ENCODE measurements at regions not wholly inside any gene's neighbourhood (a gene's known extent, or its start where the extent isn't known, plus 50 kb on each side); places are given as distances from the start of the nearest gene placed in this dataset.

DNA sequence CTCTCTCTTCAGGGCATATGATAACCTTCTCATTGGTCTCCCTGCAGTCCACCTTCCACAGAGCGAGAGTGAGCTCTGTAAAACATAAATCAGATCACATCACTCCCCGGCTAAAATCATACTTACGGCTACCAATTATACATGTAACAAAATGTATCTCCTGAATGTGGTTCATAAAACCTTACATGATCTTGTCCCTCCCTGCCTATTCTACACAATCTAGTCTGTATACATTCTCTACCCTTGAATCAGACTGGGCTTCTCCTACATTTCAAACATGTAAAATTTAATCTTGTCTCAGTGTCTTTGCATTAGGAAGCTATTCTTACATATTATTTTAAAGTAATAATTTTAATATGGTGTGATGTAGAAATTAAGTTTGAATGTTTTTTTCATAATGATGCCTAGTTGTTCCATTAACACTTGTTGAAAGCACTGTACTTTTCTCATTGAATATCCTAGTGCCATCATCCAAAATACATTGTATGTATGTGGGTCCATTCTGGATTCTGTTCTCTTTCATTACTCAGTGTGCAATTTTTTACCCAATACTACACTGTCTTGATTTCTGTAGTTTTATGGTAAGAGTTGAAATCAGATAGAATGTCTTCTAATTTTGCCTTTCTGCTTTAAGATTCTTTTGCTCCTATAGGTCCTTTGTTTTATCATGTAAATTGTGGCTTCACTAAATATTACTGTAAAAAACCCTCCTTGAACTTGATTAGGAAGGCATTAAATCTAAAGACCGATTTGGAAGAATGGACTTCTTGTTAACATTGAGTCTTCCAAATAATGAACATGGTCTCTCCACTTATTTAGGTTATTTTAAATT lies 403.3 kb upstream of the EPHA7 start:
- H3K36me3 ChIP-seq (ENCODE audit: control insufficient read depth in 4 of 4, insufficient read depth in 3 of 4, low read depth in 1 of 4, low read length in 3 of 4): no peaks in the 10 kb centered on the region
- 90% methylated on average over 4 of the region's 4 CpGs for WGBS
- H3K9me3 ChIP-seq (ENCODE audit: control insufficient read depth in 4 of 4, low read length in 3 of 4): no peaks in the 10 kb centered on the region
- no peak overlapping the region for H3K4me3 ChIP-seq (ENCODE audit: low read depth in 1 of 3, low read length in 3 of 3)
- H3K27ac ChIP-seq (ENCODE audit: low read depth in 1 of 2, low read length in 2 of 2): no peak overlapping the region
- no peak overlapping the region for H3K9ac ChIP-seq (ENCODE audit: low read depth in 1 of 2, low read length in 2 of 2)
- TF ChIP-seq EGR1 (IDR thresholded peaks at IDR 0.05; ENCODE audit: low read depth in 2 of 2) (no peak), RAD21 (IDR thresholded peaks at IDR 0.05) (no peak), FOXA1 (IDR thresholded peaks at IDR 0.05) (no peak), JUND (IDR thresholded peaks at IDR 0.05) (no peak), TAF1 (conservative IDR thresholded peaks at IDR 0.05) (no peak), FOXA2 (IDR thresholded peaks at IDR 0.05) (no peak), REST (IDR thresholded peaks at IDR 0.05) (no peak), YY1 (IDR thresholded peaks at IDR 0.05) (no peak)
- H3K27me3 ChIP-seq (ENCODE audit: control insufficient read depth in 4 of 4, insufficient read depth in 4 of 4, low read length in 3 of 4): no peaks in the 10 kb centered on the region
- H3K4me1 ChIP-seq (ENCODE audit: control insufficient read depth in 4 of 4, insufficient read depth in 4 of 4, low read length in 3 of 4): no peaks in the 10 kb centered on the region
- no peak for DNase-seq (ENCODE audit: low spot score)

- H3K4me1 ChIP-seq (ENCODE audit: control insufficient read depth in 4 of 4, insufficient read depth in 4 of 4, low read length in 3 of 4): no peaks in the 10 kb centered on the region
- no peaks in the 10 kb centered on the region for H3K9me3 ChIP-seq (ENCODE audit: control insufficient read depth in 4 of 4, low read length in 3 of 4)
- DNase-seq (ENCODE audit: low spot score): no peak
- no peaks in the 10 kb centered on the region for H3K36me3 ChIP-seq (ENCODE audit: control insufficient read depth in 4 of 4, insufficient read depth in 3 of 4, low read depth in 1 of 4, low read length in 3 of 4)
- no peaks in the 10 kb centered on the region for H3K27me3 ChIP-seq (ENCODE audit: control insufficient read depth in 4 of 4, insufficient read depth in 4 of 4, low read length in 3 of 4)
- H3K9ac ChIP-seq (ENCODE audit: low read depth in 1 of 2, low read length in 2 of 2): no peak overlapping the region
- TF ChIP-seq GABPA (IDR thresholded peaks at IDR 0.05 in 1 of 2, conservative IDR thresholded peaks at IDR 0.05 in 1 of 2) (no peak), REST (IDR thresholded peaks at IDR 0.05) (no peak), RAD21 (IDR thresholded peaks at IDR 0.05) (no peak), FOXA2 (IDR thresholded peaks at IDR 0.05) (no peak), YY1 (IDR thresholded peaks at IDR 0.05) (no peak), ZBTB33 (IDR thresholded peaks at IDR 0.05) (no peak), HNF4G (IDR thresholded peaks at IDR 0.05) (no peak), HNF4A (conservative IDR thresholded peaks at IDR 0.05) (no peak), MAX (IDR thresholded peaks at IDR 0.05) (no peak), TAF1 (conservative IDR thresholded peaks at IDR 0.05) (no peak), NR2F2 (IDR thresholded peaks at IDR 0.05) (no peak)
- no peak overlapping the region for H3K27ac ChIP-seq (ENCODE audit: low read depth in 1 of 2, low read length in 2 of 2)
- H3K4me3 ChIP-seq (ENCODE audit: low read depth in 1 of 3, low read length in 3 of 3): no peak overlapping the region
Measured at GRCh38 chr6:93821953-93822352, 402.6 kb upstream of the EPHA7 start.
